ENCODE measurements at regions not wholly inside any gene's neighbourhood (a gene's known extent, or its start where the extent isn't known, plus 50 kb on each side); places are given as distances from the start of the nearest gene placed in this dataset.

DNA sequence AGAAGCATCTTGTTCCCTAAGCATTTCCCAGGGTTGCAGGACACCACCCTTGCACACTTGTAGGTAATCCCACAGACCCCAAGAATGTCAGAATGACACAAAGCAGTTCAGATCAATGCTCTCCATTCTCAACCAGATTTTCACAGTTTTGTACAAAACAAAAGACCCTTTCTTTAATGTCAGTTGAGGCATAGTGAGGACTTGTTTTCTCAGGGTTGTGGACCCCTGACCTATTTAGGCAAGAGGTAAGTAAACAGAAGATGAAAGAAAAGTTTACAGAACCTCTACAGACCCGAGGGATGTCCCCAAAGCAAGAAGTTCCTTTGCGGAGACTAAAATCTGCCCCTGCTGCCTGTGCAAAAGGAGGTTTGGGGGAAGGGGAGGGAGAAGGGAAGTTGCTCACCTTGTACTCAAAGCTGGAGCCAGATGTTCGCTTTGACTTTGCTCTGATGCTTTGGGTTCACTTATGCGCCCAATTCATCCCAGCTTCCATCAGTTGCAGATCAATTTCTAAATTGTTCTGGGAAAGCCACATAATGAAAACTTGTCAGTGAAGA, 635.4 kb downstream of the EPHA4 start:
- TF ChIP-seq EZH2 (IDR thresholded peaks at IDR 0.05; ENCODE audit: borderline replicate concordance, low read length) = no peak
- TF ChIP-seq, protein P1, sequence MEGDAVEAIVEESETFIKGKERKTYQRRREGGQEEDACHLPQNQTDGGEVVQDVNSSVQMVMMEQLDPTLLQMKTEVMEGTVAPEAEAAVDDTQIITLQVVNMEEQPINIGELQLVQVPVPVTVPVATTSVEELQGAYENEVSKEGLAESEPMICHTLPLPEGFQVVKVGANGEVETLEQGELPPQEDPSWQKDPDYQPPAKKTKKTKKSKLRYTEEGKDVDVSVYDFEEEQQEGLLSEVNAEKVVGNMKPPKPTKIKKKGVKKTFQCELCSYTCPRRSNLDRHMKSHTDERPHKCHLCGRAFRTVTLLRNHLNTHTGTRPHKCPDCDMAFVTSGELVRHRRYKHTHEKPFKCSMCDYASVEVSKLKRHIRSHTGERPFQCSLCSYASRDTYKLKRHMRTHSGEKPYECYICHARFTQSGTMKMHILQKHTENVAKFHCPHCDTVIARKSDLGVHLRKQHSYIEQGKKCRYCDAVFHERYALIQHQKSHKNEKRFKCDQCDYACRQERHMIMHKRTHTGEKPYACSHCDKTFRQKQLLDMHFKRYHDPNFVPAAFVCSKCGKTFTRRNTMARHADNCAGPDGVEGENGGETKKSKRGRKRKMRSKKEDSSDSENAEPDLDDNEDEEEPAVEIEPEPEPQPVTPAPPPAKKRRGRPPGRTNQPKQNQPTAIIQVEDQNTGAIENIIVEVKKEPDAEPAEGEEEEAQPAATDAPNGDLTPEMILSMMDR (IDR thresholded peaks at IDR 0.05; ENCODE audit: low read length) = no peak

Data from OCI-LY1 (cell line).